ENCODE measurements at regions not wholly inside any gene's neighbourhood (a gene's known extent, or its start where the extent isn't known, plus 50 kb on each side); places are given as distances from the start of the nearest gene placed in this dataset.

- no peak for DNase-seq
These were observed 355.8 kb upstream of the NR5A2 start for GRCh38 chr1:199671684-199672083.

DNA sequence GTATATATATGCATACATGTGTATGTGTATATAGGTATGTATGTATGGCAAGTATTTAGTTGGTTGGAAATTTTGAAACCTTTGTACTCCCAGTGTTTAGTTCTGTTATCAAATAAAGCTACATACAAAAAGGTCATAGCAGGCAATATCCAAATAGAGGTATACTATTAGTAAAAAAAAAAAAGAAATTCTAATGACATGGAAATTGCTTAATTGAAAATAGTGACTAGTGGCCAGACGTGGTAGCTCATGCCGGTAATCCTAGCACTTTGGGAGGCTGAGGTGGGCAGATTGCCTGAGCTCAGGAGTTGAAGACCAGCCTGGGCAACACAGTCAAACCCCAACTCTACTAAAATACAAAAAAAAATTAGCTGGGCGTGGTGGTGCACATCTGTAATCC is 351.6 kb upstream of the NR5A2 start:
- no peak for DNase-seq

GRCh38 chr1:199678771-199679170 is 348.7 kb upstream of the NR5A2 start:
- DNase-seq, result no peak

GRCh38 chr1:199682081-199682480 is 345.4 kb upstream of the NR5A2 start:
- no peak for DNase-seq

DNA sequence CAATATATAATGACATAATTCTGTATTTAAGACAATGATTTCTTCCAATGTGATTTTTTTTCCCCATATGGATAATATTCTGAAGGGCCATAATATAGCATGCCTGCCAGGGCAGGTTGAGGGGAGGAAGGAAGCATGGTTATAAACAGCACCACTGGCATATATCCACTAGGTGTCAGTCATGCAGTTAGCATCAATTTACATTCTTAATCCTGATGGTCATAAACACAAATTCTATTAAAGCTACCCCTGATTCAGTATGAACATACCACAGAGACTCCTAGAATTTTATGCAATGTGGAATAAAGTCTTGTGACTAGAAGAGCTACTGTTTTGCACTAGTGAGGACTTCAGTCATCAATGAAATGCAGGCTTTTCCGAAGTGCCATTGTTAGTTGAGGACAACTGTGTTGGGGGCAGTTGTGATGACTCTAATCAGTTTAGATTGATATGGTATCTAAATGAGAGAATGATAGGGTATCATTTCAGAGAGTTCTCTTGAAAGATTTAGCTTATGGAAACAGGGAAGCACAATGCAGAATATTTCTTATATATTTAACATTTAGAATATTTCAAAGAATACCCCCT is 342.7 kb upstream of the NR5A2 start:
- peak; percentile 51 for DNase-seq

GRCh38 chr1:199685369-199685768 is 342.1 kb upstream of the NR5A2 start:
- no peak for DNase-seq

DNA sequence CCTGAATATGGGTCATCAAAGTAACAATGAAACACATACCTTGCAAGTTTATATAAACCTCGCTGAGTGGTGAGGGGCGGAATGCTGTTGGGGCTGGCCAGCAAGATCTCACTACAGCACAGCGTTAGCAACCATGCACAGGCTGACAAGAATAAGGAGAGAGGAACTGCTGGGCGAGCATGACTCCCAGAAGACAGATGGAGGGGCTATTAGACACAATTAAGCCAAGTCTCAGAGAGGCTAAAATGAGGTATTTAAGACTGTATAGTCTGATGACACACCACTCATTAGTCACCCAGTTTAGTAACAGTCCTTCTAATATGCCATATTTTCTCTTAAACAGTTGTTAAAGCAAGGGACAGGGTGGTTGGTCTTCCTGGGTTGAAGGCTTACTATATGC is 340.2 kb upstream of the NR5A2 start:
- DNase-seq, result no peak

DNA sequence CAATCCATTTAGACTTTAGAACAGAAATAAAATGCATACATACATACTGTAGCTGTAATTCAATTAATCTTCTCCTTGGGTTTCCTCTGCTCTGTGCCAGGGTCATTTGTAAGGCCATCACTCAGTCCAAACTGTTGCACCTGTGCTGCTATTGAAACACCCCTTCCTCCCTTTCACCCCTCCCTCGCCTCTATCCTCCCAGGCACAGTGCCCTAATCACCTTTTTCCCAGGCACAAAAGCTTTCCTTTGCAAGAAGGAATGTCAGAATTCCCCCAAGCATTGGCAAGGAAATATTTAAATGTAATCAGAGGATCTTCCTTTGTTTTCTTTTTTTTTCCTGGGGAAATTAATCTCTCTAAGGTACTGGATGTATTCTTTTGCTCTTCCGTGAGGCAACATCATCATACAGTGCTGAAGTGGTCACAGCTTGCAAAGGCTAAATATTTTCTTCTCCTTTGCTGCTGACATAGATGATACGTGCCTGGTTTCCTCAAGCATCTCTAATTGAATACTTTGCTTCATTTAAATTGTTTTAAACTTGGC is 339.3 kb upstream of the NR5A2 start:
- DNase-seq, result no peak

DNA sequence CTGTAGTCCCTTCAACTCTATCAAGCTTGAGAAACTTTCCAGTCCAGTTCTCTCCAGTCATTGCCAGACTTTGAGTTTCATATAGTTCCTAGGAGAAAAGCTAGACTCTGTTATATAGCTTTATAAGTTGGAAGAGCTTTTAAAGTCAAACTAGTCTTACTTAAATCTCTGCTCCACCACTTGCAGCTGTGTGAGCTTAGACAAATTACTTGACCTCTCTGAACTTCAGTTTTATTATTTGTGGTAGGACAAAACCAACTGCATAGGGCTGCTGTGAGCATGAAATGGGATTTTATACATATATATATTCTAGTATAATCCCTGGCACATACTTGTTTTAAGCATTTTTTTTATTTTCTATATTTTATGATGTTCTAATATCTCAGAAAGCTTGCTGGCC is 338.7 kb upstream of the NR5A2 start:
- DNase-seq, result no peak

DNA sequence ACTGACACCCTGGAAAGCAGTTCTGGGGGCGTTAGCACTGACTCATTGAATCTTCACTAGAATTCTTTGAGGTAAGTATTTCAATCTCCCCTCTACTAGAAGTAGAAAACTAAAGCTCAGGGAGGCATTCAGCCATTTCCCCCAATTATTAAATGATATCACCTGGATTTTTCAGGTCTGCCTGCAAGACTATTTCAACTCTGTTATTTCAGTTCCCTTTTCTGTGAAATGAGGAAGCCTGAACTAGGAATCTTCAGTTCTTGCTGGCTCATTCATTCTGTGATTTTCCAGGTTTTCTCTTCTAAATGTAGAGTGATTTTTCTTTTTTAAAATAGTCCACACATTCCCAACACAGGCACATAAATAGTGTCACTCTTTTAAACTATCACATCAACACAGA is 337.0 kb upstream of the NR5A2 start:
- DNase-seq, result no peak

- DNase-seq, result no peak
These were observed 336.0 kb upstream of the NR5A2 start for GRCh38 chr1:199691540-199691939.

DNA sequence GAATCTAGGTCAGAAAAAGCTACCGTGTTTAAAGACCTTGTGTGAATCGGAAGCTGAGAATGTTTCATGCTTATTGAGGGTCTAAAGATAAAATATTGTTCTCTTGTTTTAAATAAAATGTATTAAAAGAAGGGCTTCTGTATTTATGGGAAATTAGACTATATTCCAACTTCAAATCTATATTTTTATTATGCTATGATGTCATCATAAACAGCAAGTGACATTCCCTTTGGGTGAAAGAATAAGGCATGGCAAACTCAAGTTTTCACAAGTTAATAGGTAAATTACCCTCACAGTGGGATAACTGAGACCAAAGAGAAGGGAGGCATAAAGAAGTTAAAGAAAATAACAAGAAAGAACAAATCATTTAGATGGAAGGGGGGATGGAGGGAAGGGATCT is 333.8 kb upstream of the NR5A2 start:
- no peak for DNase-seq

- no peak for DNase-seq
These were observed 331.3 kb upstream of the NR5A2 start for GRCh38 chr1:199696225-199696624.

DNA sequence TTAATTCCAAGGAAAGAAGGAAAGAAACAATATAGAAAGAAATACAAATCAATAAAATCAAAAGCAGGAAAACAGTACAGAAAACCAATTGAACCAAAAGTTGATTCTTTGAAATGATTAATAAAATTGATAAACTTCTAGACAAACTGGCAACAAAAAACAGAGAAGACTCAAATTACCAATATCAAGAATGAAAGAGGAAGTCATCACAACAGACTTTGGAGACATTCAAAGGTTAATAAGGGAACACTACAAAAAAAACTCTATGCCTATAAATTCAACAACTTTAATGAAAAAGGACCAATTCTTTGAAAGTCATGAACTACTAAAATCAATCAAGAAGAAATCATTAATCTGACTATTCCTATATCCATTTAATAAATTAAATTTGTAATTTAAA is 329.3 kb upstream of the NR5A2 start:
- no peak for DNase-seq

GRCh38 chr1:199700551-199700950 is 327.0 kb upstream of the NR5A2 start:
- no peak for DNase-seq

DNA sequence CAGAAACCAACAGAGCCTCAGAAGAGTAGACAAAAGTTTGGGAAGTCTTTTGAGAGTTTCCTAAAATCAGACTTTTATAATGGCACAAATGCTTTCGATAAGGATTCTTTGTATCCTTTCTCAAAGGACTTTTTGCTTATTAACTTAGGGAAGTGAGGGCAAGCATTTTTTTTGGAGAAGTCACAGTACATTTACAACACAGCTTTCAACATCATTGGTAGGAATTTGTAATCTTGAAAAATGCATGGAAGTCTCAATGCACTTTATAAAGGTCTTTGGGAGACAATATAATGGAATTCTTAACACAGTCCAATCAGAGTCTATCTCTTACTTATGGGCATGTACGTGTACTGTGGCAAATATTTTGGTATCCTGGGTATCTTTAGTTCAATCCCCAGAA is 325.8 kb upstream of the NR5A2 start:
- no peak for DNase-seq

GRCh38 chr1:199704231-199704630 is 323.3 kb upstream of the NR5A2 start:
- DNase-seq, result no peak

- no peak for DNase-seq
These were observed 321.7 kb upstream of the NR5A2 start for GRCh38 chr1:199705825-199706224.

- no peak for DNase-seq
These were observed 320.5 kb upstream of the NR5A2 start for GRCh38 chr1:199706826-199707606.

DNA sequence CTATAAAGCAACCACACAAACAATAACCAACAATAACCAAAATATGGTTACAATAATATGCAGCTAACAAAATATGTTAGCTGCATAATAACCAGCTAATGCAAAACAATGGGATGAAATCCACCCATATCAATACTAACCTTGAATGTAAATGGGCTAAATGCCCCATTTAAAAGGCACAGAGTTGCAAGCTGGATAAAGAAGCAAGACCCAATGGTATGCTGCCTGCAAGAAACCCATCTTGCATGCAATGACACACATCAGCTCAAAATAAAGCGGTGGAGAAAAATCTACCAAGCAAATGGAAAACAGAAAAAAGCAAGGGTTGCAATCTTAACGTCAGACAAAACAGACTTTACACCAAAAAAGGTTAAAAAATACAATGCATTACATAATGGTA is 316.5 kb upstream of the NR5A2 start:
- no peak for DNase-seq

DNA sequence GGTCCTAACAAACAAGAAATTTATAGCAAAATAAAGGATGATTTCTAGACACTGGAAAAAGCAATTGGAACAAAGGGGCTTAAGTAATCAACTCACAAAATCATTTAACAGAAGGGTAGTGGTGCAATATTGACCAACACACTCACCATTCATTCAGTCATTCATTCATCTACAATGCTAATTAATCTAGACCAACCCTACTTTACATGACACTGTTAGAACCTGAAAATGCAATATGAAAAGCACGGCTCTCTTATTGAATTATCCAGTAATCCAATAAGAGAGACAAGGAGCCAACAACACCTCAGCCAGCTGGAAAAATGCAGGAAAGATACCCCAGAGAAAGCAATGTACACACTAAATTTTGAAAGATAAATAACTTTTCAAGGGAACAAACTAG is 310.8 kb upstream of the NR5A2 start:
- DNase-seq, result no peak

GRCh38 chr1:199719156-199719842 is 308.2 kb upstream of the NR5A2 start:
- no peak for DNase-seq

GRCh38 chr1:199720496-199720895 is 307.0 kb upstream of the NR5A2 start:
- DNase-seq, result no peak

DNA sequence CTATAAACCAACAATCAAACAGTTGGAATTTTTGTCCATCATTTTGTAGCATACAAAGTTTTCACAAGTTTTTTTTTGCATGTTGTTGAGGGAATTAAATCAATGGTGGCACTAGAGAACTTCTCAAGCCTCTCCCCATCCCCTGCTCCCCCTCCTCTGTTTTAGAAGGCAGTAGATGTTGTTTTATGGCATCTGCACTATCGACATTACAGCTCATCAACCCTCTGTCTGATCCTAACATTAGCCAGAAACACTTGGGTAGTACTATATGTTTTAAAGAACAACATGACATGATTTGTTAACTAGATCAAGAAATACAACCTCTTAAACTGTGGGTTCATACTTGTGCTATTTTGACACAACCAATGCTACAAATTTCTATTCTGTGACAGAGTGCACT is 306.5 kb upstream of the NR5A2 start:
- no peak for DNase-seq
